ENCODE measurements at regions not wholly inside any gene's neighbourhood (a gene's known extent, or its start where the extent isn't known, plus 50 kb on each side); places are given as distances from the start of the nearest gene placed in this dataset.
A peak's percentile ranks its signal among the peaks of the same experiment; 100 is the strongest.

DNA sequence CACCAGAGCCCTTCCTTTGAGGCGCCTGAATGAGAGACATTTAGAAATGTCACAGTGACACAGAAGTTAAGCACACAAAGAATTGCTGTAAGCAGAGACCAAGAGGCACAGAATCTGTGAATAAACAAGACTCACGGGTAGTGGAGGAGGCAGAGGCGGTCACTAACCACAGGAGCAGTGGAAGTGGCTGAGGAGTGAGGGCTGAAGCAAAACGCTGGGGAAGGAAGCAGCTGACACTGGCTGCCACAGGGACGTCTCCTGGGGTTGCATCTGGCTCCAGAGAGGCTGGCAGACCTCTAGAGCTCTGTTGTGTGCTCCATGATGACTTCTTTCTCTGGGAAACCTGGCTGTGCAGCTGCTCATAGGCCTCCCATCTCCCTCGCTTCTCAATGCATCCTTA is 65.0 kb upstream of the SLC2A12 start:
- DNase-seq (ENCODE audit: low read depth in 2 of 2), result no peak

DNA sequence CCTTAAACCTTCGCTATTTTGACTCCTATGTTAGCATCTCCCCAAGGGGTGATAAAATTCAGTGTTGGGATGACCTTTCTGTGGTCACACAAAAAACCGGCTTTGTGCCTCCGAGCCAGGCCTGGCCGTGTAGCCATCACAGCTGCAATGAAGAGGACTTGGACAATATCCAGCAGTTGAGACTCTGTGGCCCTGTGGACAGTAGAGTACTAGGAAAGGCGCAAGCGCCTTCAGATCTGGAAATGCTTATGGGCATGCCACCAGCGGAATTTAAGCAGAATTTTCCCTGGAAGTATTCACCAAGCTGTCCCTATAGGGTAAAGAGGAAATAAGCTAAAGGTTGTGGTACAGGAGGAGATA is 63.3 kb upstream of the SLC2A12 start:
- DNase-seq (ENCODE audit: low read depth in 2 of 2), result no peak

DNA sequence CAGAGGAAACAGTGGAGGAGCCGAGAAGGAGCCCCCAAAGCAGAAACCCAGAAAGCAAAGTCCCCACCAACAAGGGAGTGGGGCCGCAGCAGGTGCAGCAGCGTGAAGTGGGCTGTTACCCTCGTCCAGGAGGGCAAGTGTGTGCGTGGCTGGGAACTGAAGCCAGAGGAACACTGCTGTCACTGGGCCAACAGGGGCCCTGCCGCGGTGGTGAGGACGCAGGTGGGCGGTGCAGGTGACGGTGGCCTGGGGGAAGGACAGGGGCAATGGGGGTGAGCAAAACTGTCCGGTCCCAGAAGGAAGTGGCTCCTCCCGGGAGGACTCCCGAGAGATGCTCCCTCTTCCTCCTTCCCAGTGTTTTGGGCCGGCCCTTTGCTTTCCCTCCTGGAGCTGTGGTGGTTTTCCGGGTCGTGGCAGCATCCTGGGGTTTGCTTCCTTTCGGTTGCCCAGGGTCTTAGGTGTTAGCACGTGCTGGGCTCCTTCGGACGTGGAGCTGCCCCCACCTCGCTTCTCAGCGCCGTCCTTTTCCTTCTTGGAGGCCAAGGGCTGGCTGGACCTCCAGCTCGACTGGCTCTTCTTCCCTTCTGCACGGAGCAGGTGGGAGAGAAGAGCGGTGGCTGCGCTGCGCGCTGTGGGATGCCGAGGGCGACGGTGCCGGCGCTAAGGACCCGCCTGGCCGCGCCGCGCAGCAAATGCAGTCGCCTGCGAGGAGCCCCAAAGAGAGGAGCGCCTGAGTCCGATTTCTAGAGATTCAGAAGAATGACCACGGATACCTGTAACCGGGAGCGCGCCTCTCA is 62.7 kb upstream of the SLC2A12 start:
- DNase-seq (ENCODE audit: low read depth in 2 of 2), result no peak

DNA sequence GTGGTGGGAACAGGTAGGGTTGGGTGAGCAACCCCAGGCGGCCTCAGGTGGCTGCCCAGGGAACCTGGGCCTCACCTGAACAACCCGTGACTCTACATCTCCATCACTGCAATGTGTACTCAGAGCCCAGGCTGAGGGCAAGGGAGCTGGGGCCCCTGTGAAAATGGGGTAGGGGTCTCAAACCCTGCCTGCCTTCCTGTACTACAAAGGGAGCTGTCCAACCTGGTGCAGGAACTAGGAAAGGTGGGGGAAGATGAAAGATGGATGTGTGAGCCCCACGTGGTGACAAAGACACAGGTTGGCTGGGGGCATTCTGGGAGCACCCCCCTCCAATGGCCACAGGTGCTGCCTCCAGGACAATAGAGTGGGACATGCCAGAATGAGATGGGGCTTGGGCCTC is 62.1 kb upstream of the SLC2A12 start:
- no peak for DNase-seq (ENCODE audit: low read depth in 2 of 2)

DNA sequence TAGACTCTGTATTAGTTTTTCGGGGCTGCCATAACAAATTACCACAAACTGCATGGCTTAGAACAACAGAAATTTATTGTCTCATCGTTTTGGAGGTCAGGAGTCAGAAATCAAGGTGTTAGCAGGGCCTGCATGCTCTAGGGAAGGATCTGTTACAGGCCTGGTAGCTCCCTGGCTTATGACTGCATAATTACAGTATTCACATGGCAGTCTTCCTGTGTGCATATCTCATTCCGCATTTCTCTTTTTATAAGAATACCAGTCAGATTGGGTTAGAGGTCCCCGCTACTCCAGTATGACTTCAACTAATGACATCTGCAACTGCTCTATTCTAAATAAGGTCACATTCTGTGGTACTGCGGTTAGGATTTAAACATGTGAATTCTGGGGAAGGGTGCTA is 59.3 kb upstream of the SLC2A12 start:
- no peak for DNase-seq (ENCODE audit: low read depth in 2 of 2)

DNA sequence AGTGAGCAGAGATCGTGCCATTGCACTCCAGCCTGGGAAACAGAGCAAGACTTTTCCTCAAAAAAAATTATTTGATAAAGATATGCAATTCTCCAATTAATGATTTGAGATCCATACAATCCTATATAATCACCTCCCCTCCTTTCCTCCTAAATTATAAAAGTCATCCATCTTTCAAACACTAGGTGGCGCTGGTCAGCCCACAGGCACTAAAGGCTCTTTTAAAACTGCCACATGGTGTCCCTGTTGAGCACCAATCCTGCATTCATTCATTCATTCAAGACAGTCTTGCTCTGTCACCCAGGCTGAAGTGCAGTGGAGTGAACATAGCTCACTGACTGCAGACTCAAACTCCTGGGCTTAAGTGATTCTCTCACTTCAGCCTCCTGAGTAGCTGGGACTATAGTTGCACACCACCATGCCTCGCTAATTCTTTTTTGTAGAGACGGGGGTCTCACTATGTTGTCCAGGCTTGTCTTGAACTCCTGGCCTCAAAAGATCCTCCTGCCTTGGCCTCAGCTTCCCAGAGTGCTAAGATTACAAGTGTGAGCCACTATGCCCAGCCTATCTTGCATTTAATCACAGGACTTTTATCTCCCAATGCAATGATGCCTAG is 58.7 kb upstream of the SLC2A12 start:
- DNase-seq (ENCODE audit: low read depth in 2 of 2), result peak; percentile 40 to 72

DNA sequence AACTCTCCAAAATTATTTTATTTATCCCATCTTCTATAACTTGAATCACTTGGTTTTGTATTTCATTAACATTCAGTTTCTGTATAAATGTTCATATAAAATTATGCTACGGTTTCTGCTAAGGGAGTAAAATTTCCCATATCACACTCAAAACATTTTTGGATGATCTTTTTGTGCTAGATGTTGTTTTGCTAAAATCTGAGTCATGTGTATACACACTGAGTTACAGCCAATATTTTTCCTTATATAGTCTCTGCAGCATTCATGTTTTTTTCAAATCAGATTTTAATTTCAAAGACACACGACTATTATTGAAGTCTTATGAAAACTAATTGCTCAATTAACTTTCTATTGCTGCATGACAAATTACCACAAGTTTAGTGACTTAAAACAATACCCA is 54.3 kb upstream of the SLC2A12 start:
- no peak for DNase-seq (ENCODE audit: low read depth in 2 of 2)

DNA sequence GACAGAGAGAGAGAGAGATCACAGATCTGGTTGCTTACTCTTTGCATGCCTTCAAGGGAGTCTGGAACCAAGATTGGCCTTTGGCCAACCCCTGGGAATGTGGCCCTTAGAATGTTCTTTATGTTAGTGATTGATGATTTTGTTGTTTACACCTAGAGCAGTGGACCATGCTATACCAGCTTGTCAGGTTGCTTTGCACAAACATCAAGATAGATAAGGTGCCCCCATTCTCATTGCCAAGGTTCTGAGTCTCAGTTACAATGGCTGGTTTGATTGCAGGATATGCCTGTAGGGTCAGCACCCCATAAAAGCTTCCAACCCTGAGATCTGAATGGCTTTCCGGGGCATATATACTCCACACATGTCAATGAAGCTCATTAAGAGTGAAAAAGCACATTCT is 53.5 kb upstream of the SLC2A12 start:
- DNase-seq (ENCODE audit: low read depth in 2 of 2), result no peak

DNA sequence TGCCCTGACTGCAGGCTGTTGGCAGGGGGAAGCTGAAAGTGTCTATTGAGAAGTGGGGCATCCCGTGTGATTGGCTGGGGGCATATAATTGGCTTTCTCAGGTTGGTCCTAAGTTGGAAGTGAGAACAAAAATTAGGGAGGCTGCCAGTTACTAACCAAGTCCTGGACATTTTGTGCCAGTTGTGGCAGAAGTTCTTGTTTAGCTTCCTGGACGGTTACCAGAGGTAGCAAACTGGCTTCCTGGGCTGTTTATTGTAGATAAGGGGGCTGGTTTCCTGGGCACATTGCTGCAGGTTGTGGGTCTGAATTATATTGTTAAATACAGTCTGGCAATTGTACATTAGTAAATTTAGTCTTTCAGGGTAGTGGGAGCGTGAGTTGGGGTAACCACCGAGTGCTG is 50.6 kb upstream of the SLC2A12 start:
- no peak for DNase-seq (ENCODE audit: low read depth in 2 of 2)
